ENCODE measurements at regions not wholly inside any gene's neighbourhood (a gene's known extent, or its start where the extent isn't known, plus 50 kb on each side); places are given as distances from the start of the nearest gene placed in this dataset.
A peak's percentile ranks its signal among the peaks of the same experiment; 100 is the strongest.

DNA sequence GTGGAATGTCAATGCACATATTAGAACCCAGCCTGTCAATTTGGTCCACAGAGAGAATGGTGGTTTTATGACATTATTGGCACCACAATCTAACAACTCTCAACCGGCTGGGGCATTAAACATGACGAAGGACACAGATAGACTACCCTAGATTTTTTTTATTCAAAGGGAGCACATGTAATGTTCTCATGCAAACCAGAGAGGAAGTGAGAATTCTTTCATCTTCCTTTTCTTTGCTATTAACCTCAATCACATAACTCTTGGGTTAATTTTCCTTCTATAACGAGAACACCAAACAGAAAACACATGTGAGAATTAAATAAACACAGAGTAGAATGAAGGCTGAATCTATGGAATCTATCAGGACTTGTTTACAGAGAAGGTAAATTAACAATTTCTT, 94.9 kb upstream of the TNC start:
- in situ Hi-C loops (cut with HindIII; ENCODE audit: low sequenced_read_pairs) = no loop called here
- H3K4me3 ChIP-seq (ENCODE audit: low read depth, low read length) = no peak overlapping the region
- no peak for DNase-seq (ENCODE audit: low read depth)
- TF ChIP-seq, protein P1, sequence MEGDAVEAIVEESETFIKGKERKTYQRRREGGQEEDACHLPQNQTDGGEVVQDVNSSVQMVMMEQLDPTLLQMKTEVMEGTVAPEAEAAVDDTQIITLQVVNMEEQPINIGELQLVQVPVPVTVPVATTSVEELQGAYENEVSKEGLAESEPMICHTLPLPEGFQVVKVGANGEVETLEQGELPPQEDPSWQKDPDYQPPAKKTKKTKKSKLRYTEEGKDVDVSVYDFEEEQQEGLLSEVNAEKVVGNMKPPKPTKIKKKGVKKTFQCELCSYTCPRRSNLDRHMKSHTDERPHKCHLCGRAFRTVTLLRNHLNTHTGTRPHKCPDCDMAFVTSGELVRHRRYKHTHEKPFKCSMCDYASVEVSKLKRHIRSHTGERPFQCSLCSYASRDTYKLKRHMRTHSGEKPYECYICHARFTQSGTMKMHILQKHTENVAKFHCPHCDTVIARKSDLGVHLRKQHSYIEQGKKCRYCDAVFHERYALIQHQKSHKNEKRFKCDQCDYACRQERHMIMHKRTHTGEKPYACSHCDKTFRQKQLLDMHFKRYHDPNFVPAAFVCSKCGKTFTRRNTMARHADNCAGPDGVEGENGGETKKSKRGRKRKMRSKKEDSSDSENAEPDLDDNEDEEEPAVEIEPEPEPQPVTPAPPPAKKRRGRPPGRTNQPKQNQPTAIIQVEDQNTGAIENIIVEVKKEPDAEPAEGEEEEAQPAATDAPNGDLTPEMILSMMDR (IDR thresholded peaks at IDR 0.05; ENCODE audit: low read depth, low read length, missing control alignments) = no peak

DNA sequence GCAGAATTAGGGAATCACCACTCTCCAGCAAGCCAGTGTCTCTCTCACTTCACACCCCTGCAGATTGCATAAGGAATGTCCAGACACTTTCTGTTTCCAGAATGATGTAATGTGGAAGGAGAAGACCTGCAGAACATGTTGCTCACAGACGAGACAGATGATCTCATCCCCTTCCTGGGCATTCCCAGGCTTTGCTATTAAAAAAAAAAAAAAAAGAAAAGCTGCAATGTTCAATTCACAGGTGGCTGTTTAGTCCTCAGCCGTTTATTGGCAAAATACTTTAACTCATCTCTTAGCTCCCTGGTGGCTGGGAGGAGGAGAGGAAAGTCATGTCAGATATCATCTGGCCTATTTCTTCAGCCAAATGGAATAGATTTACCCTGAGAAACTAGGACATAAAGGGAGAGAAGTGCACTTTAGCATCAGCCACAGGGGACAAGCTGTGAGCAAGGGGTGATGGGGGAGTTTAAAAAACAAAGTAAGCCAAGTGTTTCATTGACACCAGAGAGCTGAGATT, 95.9 kb upstream of the TNC start:
- DNase-seq (ENCODE audit: low read depth) = peak; percentile 80
- in situ Hi-C loops (cut with HindIII; ENCODE audit: low sequenced_read_pairs) = no loop called here
- H3K4me3 ChIP-seq (ENCODE audit: low read depth, low read length) = no peak overlapping the region
- TF ChIP-seq, protein P1 (IDR thresholded peaks at IDR 0.05; ENCODE audit: low read depth, low read length, missing control alignments) = no peak

DNA sequence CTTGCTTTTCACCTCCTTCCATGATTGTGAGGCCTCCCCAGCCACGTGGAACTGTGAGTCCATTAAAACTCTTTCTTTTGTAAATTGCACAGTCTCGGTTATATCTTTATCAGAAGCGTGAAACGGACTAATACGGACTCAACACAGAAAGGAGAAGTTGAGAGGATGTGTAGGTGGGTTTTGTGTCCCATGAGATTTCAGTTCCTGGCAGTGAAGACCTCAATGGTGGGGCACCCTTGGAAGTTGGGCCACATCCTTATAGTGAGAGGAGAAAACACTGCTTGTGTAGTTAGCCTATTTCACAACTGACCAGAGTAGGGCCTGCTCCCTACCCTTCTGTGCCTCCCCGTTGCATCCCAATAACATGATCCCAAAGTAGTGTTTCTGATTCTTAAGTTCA, 98.9 kb upstream of the TNC start:
- TF ChIP-seq, protein P1 (IDR thresholded peaks at IDR 0.05; ENCODE audit: low read depth, low read length, missing control alignments) = no peak
- in situ Hi-C loops (cut with HindIII; ENCODE audit: low sequenced_read_pairs) = no loop called here
- no peak overlapping the region for H3K4me3 ChIP-seq (ENCODE audit: low read depth, low read length)
- DNase-seq (ENCODE audit: low read depth) = no peak

DNA sequence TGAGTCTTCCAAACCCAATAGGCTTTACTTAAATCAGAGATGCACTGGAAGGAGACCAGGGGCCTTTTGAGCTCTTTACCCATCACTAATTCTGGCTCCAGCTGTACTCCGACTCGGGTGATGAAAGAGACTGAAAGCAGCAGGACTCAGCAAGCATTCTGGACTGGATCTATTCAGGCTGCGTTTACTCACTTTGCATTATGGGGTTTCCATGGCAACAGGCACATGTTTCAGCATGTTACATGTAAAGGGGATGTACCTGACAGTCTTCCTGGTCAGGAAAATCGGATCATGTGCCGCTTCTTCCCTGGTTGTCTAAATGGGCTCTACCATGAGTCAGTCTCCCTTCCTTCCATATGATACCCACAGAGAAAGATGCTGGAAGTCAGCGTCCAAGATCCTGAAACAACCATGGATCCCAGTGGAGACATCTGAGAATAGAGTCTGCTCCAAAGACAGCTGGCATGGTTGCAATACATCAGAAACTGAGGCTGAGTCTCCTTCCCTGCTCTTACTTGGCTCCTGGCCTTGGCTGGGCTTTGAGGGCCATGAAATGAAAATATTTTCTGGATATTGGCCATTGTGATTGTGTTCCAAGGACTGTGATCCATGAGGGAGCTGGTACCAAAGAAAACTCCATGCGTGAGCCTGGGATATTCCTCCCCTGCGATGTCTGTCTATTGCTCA, 102.5 kb upstream of the TNC start:
- TF ChIP-seq, protein P1 (IDR thresholded peaks at IDR 0.05; ENCODE audit: low read depth, low read length, missing control alignments) = no peak
- no peak overlapping the region for H3K4me3 ChIP-seq (ENCODE audit: low read depth, low read length)
- DNase-seq (ENCODE audit: low read depth) = no peak
- in situ Hi-C loops (cut with HindIII; ENCODE audit: low sequenced_read_pairs) = no loop called here

DNA sequence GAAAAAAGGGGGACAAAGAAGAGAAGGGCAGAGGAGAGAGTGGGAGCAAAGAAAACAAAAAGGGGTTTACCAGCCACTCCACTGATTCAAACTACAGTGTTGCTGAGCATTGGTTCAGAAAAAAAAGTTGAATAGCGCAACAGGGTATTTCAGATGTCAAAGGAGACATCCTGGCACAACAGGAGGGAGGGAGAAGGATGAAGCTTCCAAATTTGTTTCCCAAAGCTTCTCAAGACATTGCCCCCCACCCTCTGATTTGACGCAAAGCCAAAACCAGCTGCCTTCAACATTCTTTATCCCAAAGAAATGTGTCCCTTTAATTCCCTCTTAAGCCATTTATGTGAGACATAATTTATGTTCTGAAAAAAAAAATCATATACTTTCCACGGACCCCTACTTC, 105.5 kb upstream of the TNC start:
- in situ Hi-C loops (cut with HindIII; ENCODE audit: low sequenced_read_pairs) = no loop called here
- no peak for DNase-seq (ENCODE audit: low read depth)
- TF ChIP-seq, protein P1 (IDR thresholded peaks at IDR 0.05; ENCODE audit: low read depth, low read length, missing control alignments) = no peak
- H3K4me3 ChIP-seq (ENCODE audit: low read depth, low read length) = no peak overlapping the region

DNA sequence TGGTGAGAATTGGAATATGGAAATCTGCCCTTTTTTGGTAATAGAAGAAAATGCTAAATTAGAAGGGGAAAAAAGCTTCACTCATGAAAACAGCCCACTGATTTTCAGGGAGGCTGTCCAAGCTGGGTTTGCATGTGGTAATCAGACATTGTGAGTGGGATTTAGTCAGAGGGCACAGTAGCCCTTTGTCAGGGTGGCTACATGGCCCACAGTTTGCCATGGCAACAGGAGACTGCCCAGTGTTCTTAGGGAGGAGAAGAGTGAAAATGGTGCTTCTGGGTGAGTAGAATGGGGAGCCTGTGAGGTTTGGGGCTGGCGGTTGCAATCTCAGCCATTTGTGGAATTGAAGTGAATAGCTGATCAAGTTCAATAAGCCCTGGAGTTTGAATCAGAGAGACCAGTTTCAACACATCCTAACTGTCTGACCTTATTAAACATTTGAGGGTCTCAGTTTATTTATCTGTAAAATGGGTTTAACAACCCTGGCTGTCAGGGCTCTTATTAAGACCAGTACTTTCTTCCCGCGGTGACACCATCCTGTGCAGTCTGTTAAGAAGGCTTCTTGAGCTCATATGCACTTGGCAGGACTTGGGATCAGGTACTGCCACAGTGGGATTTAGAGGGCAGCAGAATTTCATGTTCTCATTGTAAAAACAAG, 107.6 kb upstream of the TNC start:
- TF ChIP-seq, protein P1 (IDR thresholded peaks at IDR 0.05; ENCODE audit: low read depth, low read length, missing control alignments) = no peak
- DNase-seq (ENCODE audit: low read depth) = no peak
- in situ Hi-C loops (cut with HindIII; ENCODE audit: low sequenced_read_pairs) = no loop called here
- no peak overlapping the region for H3K4me3 ChIP-seq (ENCODE audit: low read depth, low read length)

Measured in astrocyte of the cerebellum (primary cell).